Spleen (tissue), 11 donors: ENCODE measurements at regions not wholly inside any gene's neighbourhood (a gene's known extent, or its start where the extent isn't known, plus 50 kb on each side); places are given as distances from the start of the nearest gene placed in this dataset.

Source experiments
- DNase-seq: peaks from one replicate; pipeline ENCODE4 v3.0.0-alpha.2; 2020
- H3K27ac ChIP-seq, 8 donors: fragments of 200-600 bp; sonication (generic) in 7 of 8; 1 replicate in 4 of 8; 2 replicates in 4 of 8; pipeline versions ENCODE4 v1.5.0 to v1.8.0; 2016 to 2021; ENCODE audit warnings: inconsistent platforms in 4 of 8, mild to moderate bottlenecking in 4 of 8, moderate library complexity in 1 of 8
- H3K27me3 ChIP-seq, 7 donors: fragments of 200-600 bp; sonication (generic) in 6 of 7; replicated peaks in 1 of 7; 1 replicate in 4 of 7; 2 replicates in 3 of 7; pipeline versions ENCODE4 v1.5.0 to v1.8.0; 2016 to 2021; ENCODE audit warnings: inconsistent platforms in 3 of 7, mild to moderate bottlenecking in 1 of 7
- H3K36me3 ChIP-seq, 6 donors: fragments of 200-600 bp; sonication (generic) in 5 of 6; 1 replicate in 4 of 6; 2 replicates in 2 of 6; pipeline versions ENCODE4 v1.5.0 to v1.8.0; 2016 to 2021; ENCODE audit warnings: inconsistent platforms in 2 of 6
- H3K4me1 ChIP-seq, 6 donors: fragments of 200-600 bp; sonication (generic) in 5 of 6; 1 replicate in 3 of 6; 2 replicates in 3 of 6; pipeline versions ENCODE4 v1.5.0 to v1.8.0; 2016 to 2021; ENCODE audit warnings: inconsistent platforms in 3 of 6
- H3K4me3 ChIP-seq, 8 donors: fragments of 200-600 bp; sonication (generic) in 7 of 8; 1 replicate in 4 of 8; 2 replicates in 4 of 8; pipeline versions ENCODE4 v1.5.0 to v1.8.0; 2016 to 2021; ENCODE audit warnings: inconsistent platforms in 4 of 8, mild to moderate bottlenecking in 4 of 8, moderate library complexity in 2 of 8
- H3K9me3 ChIP-seq, 8 donors: fragments of 200-600 bp; sonication (generic) in 7 of 8; 1 replicate in 4 of 8; 2 replicates in 4 of 8; pipeline versions ENCODE4 v1.5.0 to v1.8.0; 2016 to 2021; ENCODE audit warnings: inconsistent platforms in 4 of 8
- POLR2A ChIP-seq, 3 donors: fragments of 450-650 bp; IDR thresholded peaks; one replicate each; pipeline ENCODE4 v1.5.1; 2017; ENCODE audit warnings: antibody characterized with exemption in 3 of 3, mild to moderate bottlenecking in 1 of 3
- POLR2AphosphoS5 ChIP-seq, 3 donors: sonication (generic); formaldehyde crosslinking; IDR thresholded peaks; one replicate each; pipeline ENCODE4 v1.5.1; 2017; ENCODE audit warnings: antibody characterized with exemption in 3 of 3
- WGBS, 5 donors: extraction: QIAGEN DNeasy Blood & Tissue Kit in 3 of 5; methylation state at CpG; one replicate each; pipeline versions ENCODE4 v1.1.5 to v1.1.7; 2013 to 2018; 5-methylcytosine and 5-hydroxymethylcytosine counted together
- intact Hi-C: fragments of 100-400 bp; cut with DNase I; formaldehyde crosslinking; loops from one replicate; pipeline ENCODE4 v1.15.0; 2023; ENCODE audit warnings: low total_unique reads
- TF ChIP-seq, protein P1 (sequence below), 11 experiments: fragments of 200-600 bp in 7 of 11; fragments of 450-650 bp in 4 of 11; sonication (generic) in 4 of 11; IDR thresholded peaks in 8 of 11; conservative IDR thresholded peaks in 3 of 11; 1 replicate in 7 of 11; 2 replicates in 4 of 11; pipeline versions ENCODE4 v1.4.0 to v1.8.0; 2016 to 2021; ENCODE audit warnings: antibody characterized with exemption in 11 of 11, inconsistent platforms in 4 of 11, mild to moderate bottlenecking in 1 of 11
- donor health status: healthy with polysubstance abuse.
- donor health status: DM: no; HTN: no; CAD: no; lungs with moderate emphysema.
- donor health status: DM: no; HTN: no; CAD: no.
- donor health status: Bipolar disorder and iron deficiency.
- donor health status: healthy.
- donor health status: DM: no; HTN: no; CAD: no.
- donor health status: DM: yes; HTN: yes; CAD: no.

DNA sequence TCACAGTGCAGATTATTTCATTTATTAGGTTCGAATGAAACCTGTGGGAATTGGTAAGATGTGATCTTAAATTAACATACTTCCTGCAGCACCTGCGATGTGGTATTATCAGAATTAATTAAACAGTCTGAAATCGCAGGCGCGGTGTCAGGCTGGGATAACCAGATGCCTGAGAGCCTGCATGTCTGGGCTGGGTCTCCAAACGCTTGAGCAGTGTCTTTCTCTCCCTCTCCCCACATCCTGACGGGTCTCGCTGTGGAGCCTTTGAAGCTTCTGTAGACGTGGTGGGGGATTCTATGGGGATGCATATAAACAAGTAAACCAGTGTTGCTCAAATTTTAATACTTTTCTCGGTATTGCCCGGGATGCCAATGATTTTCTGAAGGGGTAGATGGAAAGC, 366.2 kb upstream of the SPRED2 start:
- Histone ChIP-seq H3K9me3 (no peaks in the 10 kb centered on the region), H3K36me3 (no peaks in the 10 kb centered on the region), H3K27ac (no peak overlapping the region), H3K27me3 (peaks cover 0 to 7% (median 0%) of the 10 kb centered on the region in 7 donors), H3K4me3 (no peak overlapping the region), H3K4me1 (no peaks in the 10 kb centered on the region)
- intact Hi-C loops = no loop called here
- 85 to 95% (median 90%) methylated on average over 11 of the region's 11 CpGs for WGBS, 5 donors
- no peak for DNase-seq
- TF ChIP-seq POLR2AphosphoS5 (IDR thresholded peaks at IDR 0.05) (no peak), POLR2A (IDR thresholded peaks at IDR 0.05) (no peak)
- TF ChIP-seq, protein P1, sequence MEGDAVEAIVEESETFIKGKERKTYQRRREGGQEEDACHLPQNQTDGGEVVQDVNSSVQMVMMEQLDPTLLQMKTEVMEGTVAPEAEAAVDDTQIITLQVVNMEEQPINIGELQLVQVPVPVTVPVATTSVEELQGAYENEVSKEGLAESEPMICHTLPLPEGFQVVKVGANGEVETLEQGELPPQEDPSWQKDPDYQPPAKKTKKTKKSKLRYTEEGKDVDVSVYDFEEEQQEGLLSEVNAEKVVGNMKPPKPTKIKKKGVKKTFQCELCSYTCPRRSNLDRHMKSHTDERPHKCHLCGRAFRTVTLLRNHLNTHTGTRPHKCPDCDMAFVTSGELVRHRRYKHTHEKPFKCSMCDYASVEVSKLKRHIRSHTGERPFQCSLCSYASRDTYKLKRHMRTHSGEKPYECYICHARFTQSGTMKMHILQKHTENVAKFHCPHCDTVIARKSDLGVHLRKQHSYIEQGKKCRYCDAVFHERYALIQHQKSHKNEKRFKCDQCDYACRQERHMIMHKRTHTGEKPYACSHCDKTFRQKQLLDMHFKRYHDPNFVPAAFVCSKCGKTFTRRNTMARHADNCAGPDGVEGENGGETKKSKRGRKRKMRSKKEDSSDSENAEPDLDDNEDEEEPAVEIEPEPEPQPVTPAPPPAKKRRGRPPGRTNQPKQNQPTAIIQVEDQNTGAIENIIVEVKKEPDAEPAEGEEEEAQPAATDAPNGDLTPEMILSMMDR (IDR thresholded peaks at IDR 0.05 in 8 of 11, conservative IDR thresholded peaks at IDR 0.05 in 3 of 11) = no peak

DNA sequence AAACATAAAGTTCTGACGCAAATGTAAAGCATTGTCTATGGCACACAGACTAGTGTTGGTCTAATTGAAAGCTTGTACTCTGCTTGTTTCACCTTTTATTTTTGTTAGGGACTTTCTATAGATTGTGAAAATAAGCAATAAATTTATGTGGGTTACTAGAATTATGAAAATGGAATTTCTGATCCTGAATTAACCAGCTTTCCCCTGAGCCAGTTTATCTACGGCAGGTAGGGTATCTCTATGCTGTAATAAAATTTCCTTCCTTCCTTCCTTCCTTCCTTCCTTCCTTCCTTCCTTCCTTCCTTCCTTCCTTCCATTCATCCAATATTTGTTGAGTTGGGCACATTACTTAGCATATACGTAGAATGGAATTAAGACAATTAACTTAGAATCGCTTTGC, 362.6 kb upstream of the SPRED2 start:
- WGBS, 5 donors = 79 to 85% (median 84%) methylated on average over 4 of the region's 4 CpGs
- Histone ChIP-seq H3K4me3 (no peak overlapping the region), H3K36me3 (no peaks in the 10 kb centered on the region), H3K9me3 (no peaks in the 10 kb centered on the region), H3K27ac (no peak overlapping the region), H3K27me3 (no peaks in the 10 kb centered on the region), H3K4me1 (no peaks in the 10 kb centered on the region)
- intact Hi-C loops = no loop called here
- DNase-seq = no peak
- no peak for TF ChIP-seq POLR2A (IDR thresholded peaks at IDR 0.05)
- TF ChIP-seq, protein P1 (IDR thresholded peaks at IDR 0.05 in 8 of 11, conservative IDR thresholded peaks at IDR 0.05 in 3 of 11) = no peak
- TF ChIP-seq POLR2AphosphoS5 (IDR thresholded peaks at IDR 0.05) = no peak

DNA sequence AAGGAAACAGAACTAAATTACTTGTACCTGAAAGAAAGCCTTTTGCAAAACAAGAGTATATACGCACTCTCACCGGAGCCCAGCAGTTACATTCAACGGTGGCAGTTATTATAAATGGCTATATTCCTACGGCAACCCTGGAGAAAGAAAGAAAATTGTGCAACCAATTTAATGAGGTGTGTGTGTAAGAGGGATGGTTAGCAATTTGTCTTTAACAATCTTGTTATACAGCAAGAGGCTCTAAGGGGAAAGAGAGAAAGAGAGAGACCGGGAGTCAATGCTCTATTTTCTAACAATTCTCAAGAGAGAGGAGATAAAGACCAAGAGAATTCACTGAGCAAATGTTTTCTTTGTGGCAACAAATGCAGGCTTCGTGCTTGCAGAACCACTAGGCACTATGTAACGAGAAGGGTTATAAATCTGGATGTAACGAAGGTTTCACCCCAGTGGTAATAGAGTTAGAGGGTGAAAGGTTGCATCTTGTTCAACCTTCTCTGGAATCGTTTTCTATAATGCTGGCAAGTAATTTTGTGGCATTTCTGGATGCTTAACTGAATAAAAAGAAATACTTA, 359.1 kb upstream of the SPRED2 start:
- DNase-seq = no peak
- Histone ChIP-seq H3K27me3 (peaks cover 0 to 6% (median 0%) of the 10 kb centered on the region in 7 donors), H3K36me3 (no peaks in the 10 kb centered on the region), H3K9me3 (no peaks in the 10 kb centered on the region), H3K4me3 (no peak overlapping the region), H3K27ac (no peak overlapping the region), H3K4me1 (no peaks in the 10 kb centered on the region)
- no peak for TF ChIP-seq POLR2A (IDR thresholded peaks at IDR 0.05)
- TF ChIP-seq, protein P1 (IDR thresholded peaks at IDR 0.05 in 8 of 11, conservative IDR thresholded peaks at IDR 0.05 in 3 of 11) = no peak
- no peak for TF ChIP-seq POLR2AphosphoS5 (IDR thresholded peaks at IDR 0.05)
- 77 to 87% (median 85%) methylated on average over 9 of the region's 9 CpGs for whole genome bisulfite sequencing, 5 donors
- intact Hi-C loops = no loop called here

DNA sequence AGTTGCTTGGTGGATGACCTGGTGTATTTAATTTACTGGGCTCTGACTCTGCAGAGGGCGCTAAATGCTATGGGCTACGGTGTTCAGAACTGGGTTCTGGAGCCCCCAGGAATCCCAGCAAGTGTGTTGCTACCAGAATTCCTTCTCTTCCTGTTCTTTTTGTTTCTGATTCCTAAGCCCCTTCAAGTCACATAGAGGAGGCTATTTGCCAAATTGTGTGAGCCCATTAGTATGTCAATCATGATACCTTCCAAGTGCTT, 358.2 kb upstream of the SPRED2 start:
- DNase-seq = no peak
- Histone ChIP-seq H3K4me1 (no peaks in the 10 kb centered on the region), H3K4me3 (no peak overlapping the region), H3K36me3 (no peaks in the 10 kb centered on the region), H3K27me3 (peaks cover 0 to 6% (median 0%) of the 10 kb centered on the region in 7 donors), H3K27ac (no peak overlapping the region), H3K9me3 (no peaks in the 10 kb centered on the region)
- intact Hi-C loops = no loop called here
- no peak for TF ChIP-seq POLR2AphosphoS5 (IDR thresholded peaks at IDR 0.05)
- TF ChIP-seq POLR2A (IDR thresholded peaks at IDR 0.05) = no peak
- TF ChIP-seq, protein P1 (IDR thresholded peaks at IDR 0.05 in 8 of 11, conservative IDR thresholded peaks at IDR 0.05 in 3 of 11) = no peak
- WGBS, 5 donors = 68 to 100% (median 89%) methylated on average over 2 of the region's 2 CpGs
